ENCODE measurements at regions not wholly inside any gene's neighbourhood (a gene's known extent, or its start where the extent isn't known, plus 50 kb on each side); places are given as distances from the start of the nearest gene placed in this dataset.

- TF ChIP-seq CTCF (IDR thresholded peaks at IDR 0.05) (no peak), POLR2A (IDR thresholded peaks at IDR 0.05) (no peak)
These were observed 161.6 kb upstream of the SYN3 start for GRCh38 chr22:33219648-33220384.
